Fibroblast of villous mesenchyme (primary cell): ENCODE measurements at regions not wholly inside any gene's neighbourhood (a gene's known extent, or its start where the extent isn't known, plus 50 kb on each side); places are given as distances from the start of the nearest gene placed in this dataset.

Source experiments
- DNase-seq: peaks from one replicate; pipeline ENCODE4 v3.0.0-alpha.2; 2010; ENCODE audit warnings: low read depth
- H3K4me3 ChIP-seq: 2 replicates; pipeline ENCODE4 v1.5.1; 2011; ENCODE audit warnings: low read depth, mild to moderate bottlenecking, low read length
- TF ChIP-seq, protein P1 (sequence below): IDR thresholded peaks from 2 replicates; pipeline ENCODE4 v1.5.1; 2012; ENCODE audit warnings: low read depth, mild to moderate bottlenecking, low read length; ENCODE audit not compliant: insufficient read depth

DNA sequence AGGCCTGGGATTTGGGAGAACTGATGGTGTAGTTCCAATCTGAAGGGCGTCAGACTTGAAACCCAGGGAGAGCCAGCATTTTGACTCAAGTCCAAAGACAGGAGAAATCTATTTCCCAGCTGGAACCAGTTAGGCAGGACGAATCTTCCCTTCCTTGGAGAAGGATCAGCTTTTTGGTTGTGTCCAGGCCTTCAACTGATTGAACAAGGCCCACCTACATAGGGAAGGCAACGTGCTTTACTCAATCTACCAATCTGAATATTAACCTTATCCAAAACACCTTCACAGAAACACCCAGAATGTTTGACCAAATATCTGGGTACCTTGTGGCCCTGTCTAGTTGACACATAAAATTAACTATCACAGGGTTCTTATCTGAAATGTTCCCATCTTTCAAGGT is 221.9 kb upstream of the DLGAP1 start:
- TF ChIP-seq, protein P1, sequence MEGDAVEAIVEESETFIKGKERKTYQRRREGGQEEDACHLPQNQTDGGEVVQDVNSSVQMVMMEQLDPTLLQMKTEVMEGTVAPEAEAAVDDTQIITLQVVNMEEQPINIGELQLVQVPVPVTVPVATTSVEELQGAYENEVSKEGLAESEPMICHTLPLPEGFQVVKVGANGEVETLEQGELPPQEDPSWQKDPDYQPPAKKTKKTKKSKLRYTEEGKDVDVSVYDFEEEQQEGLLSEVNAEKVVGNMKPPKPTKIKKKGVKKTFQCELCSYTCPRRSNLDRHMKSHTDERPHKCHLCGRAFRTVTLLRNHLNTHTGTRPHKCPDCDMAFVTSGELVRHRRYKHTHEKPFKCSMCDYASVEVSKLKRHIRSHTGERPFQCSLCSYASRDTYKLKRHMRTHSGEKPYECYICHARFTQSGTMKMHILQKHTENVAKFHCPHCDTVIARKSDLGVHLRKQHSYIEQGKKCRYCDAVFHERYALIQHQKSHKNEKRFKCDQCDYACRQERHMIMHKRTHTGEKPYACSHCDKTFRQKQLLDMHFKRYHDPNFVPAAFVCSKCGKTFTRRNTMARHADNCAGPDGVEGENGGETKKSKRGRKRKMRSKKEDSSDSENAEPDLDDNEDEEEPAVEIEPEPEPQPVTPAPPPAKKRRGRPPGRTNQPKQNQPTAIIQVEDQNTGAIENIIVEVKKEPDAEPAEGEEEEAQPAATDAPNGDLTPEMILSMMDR = no peak
- DNase-seq = no peak

DNA sequence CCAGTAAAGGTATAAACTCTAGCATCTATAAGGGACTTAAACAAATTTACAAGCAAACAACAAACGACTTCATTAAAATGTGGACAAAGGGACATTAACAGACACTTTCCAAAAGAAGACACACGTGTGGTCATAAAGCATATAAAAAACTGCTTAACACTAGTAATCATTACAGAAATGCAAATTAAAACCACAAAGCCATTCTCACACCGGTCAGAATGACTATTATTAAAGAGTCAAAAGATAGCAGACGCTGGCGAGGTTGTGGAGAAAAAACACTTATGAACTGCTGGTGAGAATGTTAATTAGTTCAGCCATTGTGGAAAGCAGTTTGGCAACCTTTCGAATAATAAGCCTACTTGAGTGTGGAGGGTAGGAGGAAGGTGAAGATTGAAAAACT is 217.1 kb upstream of the DLGAP1 start:
- TF ChIP-seq, protein P1 = no peak
- H3K4me3 ChIP-seq = no peak overlapping the region
- DNase-seq = no peak

More for the DNA sequence above, 221.9 kb upstream of the DLGAP1 start:
- no peak overlapping the region for H3K4me3 ChIP-seq

DNA sequence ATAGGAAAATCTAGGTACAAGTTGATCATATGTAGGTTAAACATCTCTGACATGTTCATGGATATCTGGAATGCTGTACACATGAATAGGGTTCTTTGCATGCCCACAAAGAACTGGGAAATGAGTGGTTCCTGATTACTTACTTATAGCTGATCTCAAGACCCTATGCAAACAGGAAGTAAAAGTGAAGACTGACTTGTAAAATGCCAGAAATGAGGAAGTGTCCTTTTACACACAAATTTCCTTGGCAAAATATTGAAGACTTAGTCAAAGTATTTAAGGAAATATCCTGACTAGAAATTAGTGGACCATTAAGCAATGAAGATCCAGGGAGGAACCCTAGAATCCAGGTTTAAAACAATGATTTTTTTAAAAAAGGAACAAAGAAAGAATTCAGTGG is 203.7 kb upstream of the DLGAP1 start:
- TF ChIP-seq, protein P1 = no peak
- H3K4me3 ChIP-seq = no peak overlapping the region
- DNase-seq = no peak

- TF ChIP-seq, protein P1 = no peak
- no peak for DNase-seq
- no peak overlapping the region for H3K4me3 ChIP-seq
Measured at GRCh38 chr18:4653418-4653817, 198.3 kb upstream of the DLGAP1 start.

DNA sequence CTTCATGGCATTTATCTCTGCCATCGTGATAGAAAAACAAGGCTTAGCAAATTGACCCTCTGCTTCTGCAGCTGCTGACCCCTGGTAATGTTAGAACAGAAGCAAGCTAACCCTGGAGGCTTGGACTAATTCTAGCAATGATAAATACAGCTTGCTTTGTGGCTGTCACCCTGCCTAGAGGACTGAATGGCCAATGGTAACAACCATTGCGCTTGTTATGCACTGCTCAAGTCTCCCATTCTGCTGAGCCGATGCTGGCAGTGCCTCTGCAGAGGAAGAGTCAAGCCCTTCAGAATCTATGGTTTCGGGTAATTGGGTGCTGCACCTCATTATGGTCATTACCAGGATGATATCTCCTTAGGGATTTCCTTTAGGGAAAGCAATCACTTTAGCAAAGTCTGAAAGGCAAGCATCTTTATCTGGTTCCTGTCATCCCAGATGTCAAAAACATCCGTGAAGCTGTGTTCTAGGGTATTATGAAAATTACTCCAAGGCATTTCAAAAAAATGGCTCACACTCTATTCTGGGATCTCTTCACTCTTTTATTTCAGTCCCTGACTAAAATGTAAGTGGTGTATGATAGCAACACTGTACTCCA is 186.8 kb upstream of the DLGAP1 start:
- no peak for DNase-seq
- TF ChIP-seq, protein P1 = no peak
- H3K4me3 ChIP-seq = no peak overlapping the region

DNA sequence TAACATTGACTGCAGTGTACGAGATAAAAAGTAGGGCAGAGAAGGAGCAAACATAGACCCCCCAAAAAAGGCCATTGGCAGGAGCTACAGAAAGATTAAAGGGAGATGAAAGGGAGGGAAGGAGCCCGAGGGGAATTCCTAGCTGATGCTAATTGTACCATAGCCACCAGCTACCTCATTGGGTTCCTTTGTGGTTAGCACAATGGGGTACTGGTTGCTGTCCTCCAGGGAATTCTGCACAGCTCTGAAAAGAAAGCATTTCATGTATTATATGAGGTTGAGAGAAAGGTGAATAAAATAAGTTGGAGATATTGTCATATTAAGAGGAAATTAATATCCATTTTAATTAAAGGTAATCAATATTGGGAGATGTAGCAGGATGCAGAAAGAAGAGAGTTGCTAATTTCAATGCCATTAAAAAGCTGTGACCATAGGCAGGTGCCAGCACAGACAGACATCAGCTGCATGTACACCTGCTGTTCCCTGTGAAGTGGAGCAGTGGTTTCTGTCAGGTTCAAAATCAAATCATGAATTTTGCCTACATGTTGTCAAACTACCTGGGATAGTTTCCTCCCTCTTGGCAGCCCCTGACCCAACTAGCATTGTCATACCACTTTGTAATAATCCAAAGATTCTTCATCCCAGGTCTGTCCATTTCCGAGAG is 185.4 kb upstream of the DLGAP1 start:
- TF ChIP-seq, protein P1 = no peak
- no peak overlapping the region for H3K4me3 ChIP-seq
- no peak for DNase-seq
